K562 (cell line): ENCODE measurements at regions not wholly inside any gene's neighbourhood (a gene's known extent, or its start where the extent isn't known, plus 50 kb on each side); places are given as distances from the start of the nearest gene placed in this dataset.

Experiments used
- ATAC-seq: fragments of 200-7000 bp; cut with Tn5 transposase; 3 replicates; pipeline ENCODE4 v1.9.1; 2020; ENCODE audit warnings: moderate library complexity
- BruUV-seq: library from RNA; stranded (reverse); fragments of 400-500 nt; replicated peaks from 2 replicates; lab custom pipeline; 2021; lab: Mats Ljungman, UMichigan
- CTCF ChIA-PET: fragments of 300-600 bp; formaldehyde crosslinking; extraction: SDS; loops from one replicate; lab custom pipeline; 2021; ENCODE audit warnings: low intra/inter-chr PET ratio; lab: Yijun Ruan, JAX
- POLR2A ChIA-PET: fragments of 300-600, 350-650 bp; sonication (Branson Sonifier 250); formaldehyde crosslinking; extraction: SDS; loops from one replicate; lab custom pipeline; 2021; ENCODE audit warnings: antibody characterized with exemption, inconsistent platforms; lab: Yijun Ruan, JAX
- DNase-seq, 4 experiments: peaks; one replicate each; pipeline versions ENCODE4 v3.0.0 to v3.0.0-alpha.2; 2011 to 2018; ENCODE audit warnings: low spot score in 3 of 4, mixed read lengths in 3 of 4; ENCODE audit errors: extremely low read depth in 1 of 4
- FAIRE-seq: peaks from 2 replicates; lab custom pipeline; 2011; peaks lifted over from hg19 to GRCh38; lab: Jason Lieb, UNC
- H2AFZ ChIP-seq: 2 replicates; pipeline ENCODE4 v1.6.0; 2011; ENCODE audit warnings: low read depth, low read length, control low read depth, inconsistent platforms
- H3K27ac ChIP-seq: fragments of 200-600 bp; 3 replicates; pipeline ENCODE4 v1.8.0; 2011; ENCODE audit warnings: low read depth, mild to moderate bottlenecking, control low read depth, inconsistent platforms, low read length, moderate library complexity, mixed read lengths; ENCODE audit errors: extremely low read depth
- H3K27me3 ChIP-seq, 2 experiments: fragments of 300-600 bp in 1 of 2; 2 replicates in 1 of 2; 3 replicates in 1 of 2; pipeline versions ENCODE4 v1.6.0 to v1.8.0; 2011; ENCODE audit warnings: inconsistent platforms in 2 of 2, low read length in 2 of 2, mild to moderate bottlenecking in 1 of 2, mixed read lengths in 1 of 2, moderate library complexity in 1 of 2; ENCODE audit not compliant: control insufficient read depth in 2 of 2, insufficient read depth in 2 of 2
- H3K36me3 ChIP-seq: fragments of 300-600 bp; 3 replicates; pipeline ENCODE4 v1.8.0; 2011; ENCODE audit warnings: mild to moderate bottlenecking, low read length, inconsistent platforms; ENCODE audit not compliant: control insufficient read depth, insufficient read depth
- H3K4me1 ChIP-seq, 2 experiments: fragments of 200-600 bp in 1 of 2; replicated peaks in 1 of 2; 2 replicates in 1 of 2; 3 replicates in 1 of 2; pipeline versions ENCODE4 v1.5.1 to v1.8.0; 2011; ENCODE audit warnings: inconsistent platforms in 2 of 2, low read length in 2 of 2, mild to moderate bottlenecking in 1 of 2, mixed read lengths in 1 of 2, moderate library complexity in 1 of 2; ENCODE audit not compliant: control insufficient read depth in 2 of 2, insufficient read depth in 2 of 2
- H3K4me2 ChIP-seq: 2 replicates; pipeline ENCODE4 v1.6.1; 2011; ENCODE audit warnings: low read length, control low read depth, inconsistent platforms, mixed read lengths; ENCODE audit not compliant: insufficient read depth
- H3K4me3 ChIP-seq: fragments of 200-600 bp; sonication (generic), shearing (Covaris generic); 2 replicates; pipeline ENCODE4 v1.5.1; 2016; ENCODE audit warnings: control low read depth, inconsistent platforms
- H3K79me2 ChIP-seq: fragments of 200-600 bp; 3 replicates; pipeline ENCODE4 v1.8.0; 2011; ENCODE audit warnings: low read length, inconsistent platforms; ENCODE audit not compliant: control insufficient read depth, insufficient read depth
- H3K9ac ChIP-seq, 2 experiments: 2 replicates each; pipeline versions ENCODE4 v1.6.0 to v1.6.1; 2011; ENCODE audit warnings: low read depth in 2 of 2, low read length in 2 of 2, control low read depth in 1 of 2, inconsistent platforms in 1 of 2, mild to moderate bottlenecking in 1 of 2, mixed read lengths in 1 of 2; ENCODE audit not compliant: insufficient read depth in 1 of 2
- H3K9me1 ChIP-seq: one replicate; pipeline ENCODE4 v1.6.0; 2011; ENCODE audit warnings: inconsistent platforms, mild to moderate bottlenecking, low read length, moderate library complexity; ENCODE audit not compliant: control insufficient read depth, insufficient read depth
- H3K9me3 ChIP-seq: replicated peaks from 2 replicates; pipeline ENCODE4 v1.5.1; 2011; ENCODE audit warnings: low read depth, low read length, inconsistent platforms; ENCODE audit not compliant: control insufficient read depth, insufficient read depth
- H4K20me1 ChIP-seq: replicated peaks from 2 replicates; pipeline ENCODE4 v1.6.1; 2011; ENCODE audit warnings: low read length, inconsistent platforms, mixed read lengths; ENCODE audit not compliant: control insufficient read depth, insufficient read depth
- BRF1 ChIP-seq: IDR thresholded peaks from 3 replicates; pipeline ENCODE4 v1.6.1; 2011; ENCODE audit warnings: borderline replicate concordance, mild to moderate bottlenecking; ENCODE audit not compliant: insufficient read length; ENCODE audit errors: extremely low read depth
- KAT2B ChIP-seq: IDR thresholded peaks from one replicate; pipeline ENCODE4 v1.6.1; 2012; ENCODE audit warnings: low read depth, mild to moderate bottlenecking, control low read depth, inconsistent platforms, low read length, moderate library complexity
- MEF2D ChIP-seq: conservative IDR thresholded peaks from 2 replicates; pipeline ENCODE4 v1.6.1; 2016; ENCODE audit warnings: low read depth, missing genetic modification characterization, missing compliant biosample characterization
- ZFP36 ChIP-seq: fragments of 150-350 bp; IDR thresholded peaks from 2 replicates; pipeline ENCODE4 v1.6.1; 2018; ENCODE audit warnings: low read length, low read depth; ENCODE audit not compliant: partially characterized antibody
- ZNF23 ChIP-seq: fragments of 250-450 bp; sonication (Bioruptor Pico); IDR thresholded peaks from 2 replicates; pipeline ENCODE4 v1.4.0; 2020; ENCODE audit warnings: mild to moderate bottlenecking
- ZNF274 ChIP-seq: IDR thresholded peaks from 2 replicates; pipeline ENCODE4 v1.6.1; 2011; ENCODE audit warnings: low read depth, mild to moderate bottlenecking, low read length, moderate library complexity, borderline replicate concordance
- ZNF311 ChIP-seq: fragments of 250-450 bp; sonication (Bioruptor Pico); IDR thresholded peaks from 2 replicates; pipeline ENCODE4 v1.4.0; 2020; ENCODE audit warnings: mild to moderate bottlenecking, moderate library complexity
- WGBS: fragments of 100-300 bp; shearing (Covaris generic); methylation state at CpG from one replicate; pipeline ENCODE4 v1.1.6; 2016; ENCODE audit warnings: low coverage, mixed read lengths; ENCODE audit not compliant: insufficient coverage; ENCODE audit errors: missing lambda C conversion rate; 5-methylcytosine and 5-hydroxymethylcytosine counted together
- in situ Hi-C: fragments of 300-500 bp; cut with MboI; formaldehyde crosslinking; loops from 4 replicates; pipeline ENCODE4 v1.15.0; 2018; ENCODE audit warnings: inconsistent platforms, mixed read lengths
- intact Hi-C: fragments of 100-400 bp; cut with micrococcal nuclease; formaldehyde crosslinking; loops from 2 replicates; pipeline ENCODE4 v1.14.2; 2022
- TF ChIP-seq, protein P1 (sequence below): fragments of 150-350 bp; IDR thresholded peaks from 2 replicates; pipeline ENCODE4 v1.6.1; 2014; ENCODE audit warnings: low read depth, mild to moderate bottlenecking, low read length, borderline replicate concordance
- TF ChIP-seq, protein P2 (sequence below): sonication (generic); formaldehyde crosslinking; IDR thresholded peaks from 2 replicates; pipeline ENCODE4 v1.8.0; 2022; ENCODE audit warnings: missing genetic modification reagents, mild to moderate bottlenecking, borderline replicate concordance
- TF ChIP-seq, protein P3 (sequence below): fragments of 250-450 bp; sonication (Bioruptor Pico); IDR thresholded peaks from 2 replicates; pipeline ENCODE4 v1.5.0; 2021; ENCODE audit warnings: mild to moderate bottlenecking, borderline replicate concordance

DNA sequence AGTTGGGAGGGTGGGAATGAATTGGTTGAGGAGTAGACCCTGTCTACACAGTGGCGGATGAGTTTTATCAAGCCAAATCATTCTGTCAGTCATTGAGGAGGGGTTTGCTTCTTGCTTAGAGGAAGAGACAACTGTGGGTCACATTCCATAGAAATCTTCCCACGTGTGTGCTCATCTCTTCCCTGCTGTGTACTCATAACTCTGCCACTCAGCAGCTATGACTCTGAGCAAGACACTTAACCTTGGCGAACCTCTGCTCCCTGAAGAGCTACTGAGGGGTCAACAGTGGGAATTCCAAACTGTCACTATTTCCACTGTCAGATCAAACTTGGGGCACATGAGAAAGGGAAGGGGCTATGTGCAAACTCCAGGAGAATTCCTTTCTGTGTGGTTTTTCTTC is 72.6 kb upstream of the COX10 start (continued):
- no peak for TF ChIP-seq KAT2B

DNA sequence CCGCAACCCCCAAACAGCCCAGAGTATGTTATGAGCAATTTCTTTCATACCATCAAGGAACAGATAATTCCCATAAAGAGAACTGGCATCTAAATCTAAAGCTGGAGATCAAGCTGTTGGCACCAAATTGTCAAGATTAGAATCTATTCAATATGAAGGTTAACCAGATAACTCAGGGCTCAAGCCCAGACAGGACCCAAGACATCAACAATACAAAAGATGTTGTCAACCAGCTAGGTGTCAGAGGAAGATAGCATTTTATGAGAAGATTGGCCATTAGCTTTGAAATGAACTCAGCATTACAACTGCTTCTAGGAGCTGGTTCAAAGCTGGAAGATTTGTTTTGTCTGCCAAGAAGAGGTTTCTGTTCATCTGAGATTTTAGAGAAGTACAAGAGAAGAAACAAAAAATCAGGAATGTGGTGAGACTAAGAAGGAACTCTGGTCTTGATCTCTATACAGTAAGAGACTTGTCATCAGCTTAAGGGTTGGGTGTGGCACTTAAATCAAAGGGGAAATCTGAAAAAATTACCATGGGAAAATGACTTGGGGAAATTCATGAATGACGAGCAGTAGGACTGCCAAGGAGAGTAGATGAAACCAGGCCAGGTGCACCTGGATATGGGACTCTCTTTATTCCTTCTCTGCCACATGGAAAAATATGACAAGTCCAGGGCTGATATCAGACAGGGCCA is 64.2 kb upstream of the COX10 start:
- Histone ChIP-seq H3K27ac (no peak overlapping the region), H3K36me3 (no peaks in the 10 kb centered on the region), H3K27me3 (peaks cover 0 to 4% of the 10 kb centered on the region in 2 experiments; a peak in 1 of 5 replicates), H3K79me2 (no peaks in the 10 kb centered on the region), H3K9ac (no peak overlapping the region), H4K20me1 (no peaks in the 10 kb centered on the region), H3K4me3 (no peak overlapping the region), H3K9me1 (no peaks in the 10 kb centered on the region), H3K9me3 (no peaks in the 10 kb centered on the region), H3K4me1 (no peaks in the 10 kb centered on the region), H2AFZ (no peak overlapping the region), H3K4me2 (no peak overlapping the region)
- in situ Hi-C loops (no loop called here), intact Hi-C loops (no loop called here)
- POLR2A ChIA-PET, result interaction anchor here (0.8 to 1.3 kb wide), 2 partner anchors 8 to 11 kb away, joined by 3 read pairs; no protein-coding TSS in a partner anchor
- ATAC-seq (no peak), DNase-seq (no peak), FAIRE-seq (no peak)
- CTCF ChIA-PET, result no interaction called here
- 6% methylated on average over 2 of the region's 2 CpGs for WGBS
- TF ChIP-seq ZNF311 (CRISPR knock-in tag), result no peak
- TF ChIP-seq, protein P1, sequence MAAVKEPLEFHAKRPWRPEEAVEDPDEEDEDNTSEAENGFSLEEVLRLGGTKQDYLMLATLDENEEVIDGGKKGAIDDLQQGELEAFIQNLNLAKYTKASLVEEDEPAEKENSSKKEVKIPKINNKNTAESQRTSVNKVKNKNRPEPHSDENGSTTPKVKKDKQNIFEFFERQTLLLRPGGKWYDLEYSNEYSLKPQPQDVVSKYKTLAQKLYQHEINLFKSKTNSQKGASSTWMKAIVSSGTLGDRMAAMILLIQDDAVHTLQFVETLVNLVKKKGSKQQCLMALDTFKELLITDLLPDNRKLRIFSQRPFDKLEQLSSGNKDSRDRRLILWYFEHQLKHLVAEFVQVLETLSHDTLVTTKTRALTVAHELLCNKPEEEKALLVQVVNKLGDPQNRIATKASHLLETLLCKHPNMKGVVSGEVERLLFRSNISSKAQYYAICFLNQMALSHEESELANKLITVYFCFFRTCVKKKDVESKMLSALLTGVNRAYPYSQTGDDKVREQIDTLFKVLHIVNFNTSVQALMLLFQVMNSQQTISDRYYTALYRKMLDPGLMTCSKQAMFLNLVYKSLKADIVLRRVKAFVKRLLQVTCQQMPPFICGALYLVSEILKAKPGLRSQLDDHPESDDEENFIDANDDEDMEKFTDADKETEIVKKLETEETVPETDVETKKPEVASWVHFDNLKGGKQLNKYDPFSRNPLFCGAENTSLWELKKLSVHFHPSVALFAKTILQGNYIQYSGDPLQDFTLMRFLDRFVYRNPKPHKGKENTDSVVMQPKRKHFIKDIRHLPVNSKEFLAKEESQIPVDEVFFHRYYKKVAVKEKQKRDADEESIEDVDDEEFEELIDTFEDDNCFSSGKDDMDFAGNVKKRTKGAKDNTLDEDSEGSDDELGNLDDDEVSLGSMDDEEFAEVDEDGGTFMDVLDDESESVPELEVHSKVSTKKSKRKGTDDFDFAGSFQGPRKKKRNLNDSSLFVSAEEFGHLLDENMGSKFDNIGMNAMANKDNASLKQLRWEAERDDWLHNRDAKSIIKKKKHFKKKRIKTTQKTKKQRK, result no peak
- no peak for TF ChIP-seq MEF2D (tag)
- TF ChIP-seq, protein P2, sequence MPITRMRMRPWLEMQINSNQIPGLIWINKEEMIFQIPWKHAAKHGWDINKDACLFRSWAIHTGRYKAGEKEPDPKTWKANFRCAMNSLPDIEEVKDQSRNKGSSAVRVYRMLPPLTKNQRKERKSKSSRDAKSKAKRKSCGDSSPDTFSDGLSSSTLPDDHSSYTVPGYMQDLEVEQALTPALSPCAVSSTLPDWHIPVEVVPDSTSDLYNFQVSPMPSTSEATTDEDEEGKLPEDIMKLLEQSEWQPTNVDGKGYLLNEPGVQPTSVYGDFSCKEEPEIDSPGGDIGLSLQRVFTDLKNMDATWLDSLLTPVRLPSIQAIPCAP, result no peak
- TF ChIP-seq, protein P3, sequence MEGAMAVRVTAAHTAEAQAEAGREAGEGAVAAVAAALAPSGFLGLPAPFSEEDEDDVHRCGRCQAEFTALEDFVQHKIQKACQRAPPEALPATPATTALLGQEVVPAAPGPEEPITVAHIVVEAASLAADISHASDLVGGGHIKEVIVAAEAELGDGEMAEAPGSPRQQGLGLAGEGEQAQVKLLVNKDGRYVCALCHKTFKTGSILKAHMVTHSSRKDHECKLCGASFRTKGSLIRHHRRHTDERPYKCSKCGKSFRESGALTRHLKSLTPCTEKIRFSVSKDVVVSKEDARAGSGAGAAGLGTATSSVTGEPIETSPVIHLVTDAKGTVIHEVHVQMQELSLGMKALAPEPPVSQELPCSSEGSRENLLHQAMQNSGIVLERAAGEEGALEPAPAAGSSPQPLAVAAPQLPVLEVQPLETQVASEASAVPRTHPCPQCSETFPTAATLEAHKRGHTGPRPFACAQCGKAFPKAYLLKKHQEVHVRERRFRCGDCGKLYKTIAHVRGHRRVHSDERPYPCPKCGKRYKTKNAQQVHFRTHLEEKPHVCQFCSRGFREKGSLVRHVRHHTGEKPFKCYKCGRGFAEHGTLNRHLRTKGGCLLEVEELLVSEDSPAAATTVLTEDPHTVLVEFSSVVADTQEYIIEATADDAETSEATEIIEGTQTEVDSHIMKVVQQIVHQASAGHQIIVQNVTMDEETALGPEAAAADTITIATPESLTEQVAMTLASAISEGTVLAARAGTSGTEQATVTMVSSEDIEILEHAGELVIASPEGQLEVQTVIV, result no peak
- no peak for TF ChIP-seq ZNF23
- no peak for TF ChIP-seq ZFP36
- no peak for TF ChIP-seq BRF1
- no peak for TF ChIP-seq ZNF274
- BruUV-seq, result no TSS peak
